Kasumi-1 (cell line): ENCODE measurements at regions not wholly inside any gene's neighbourhood (a gene's known extent, or its start where the extent isn't known, plus 50 kb on each side); places are given as distances from the start of the nearest gene placed in this dataset.

ENCODE experiments used
- DNase-seq, 2 experiments: peaks; one replicate each; lab custom pipeline; 2025; lab: John Stamatoyannopoulos, UW

DNA sequence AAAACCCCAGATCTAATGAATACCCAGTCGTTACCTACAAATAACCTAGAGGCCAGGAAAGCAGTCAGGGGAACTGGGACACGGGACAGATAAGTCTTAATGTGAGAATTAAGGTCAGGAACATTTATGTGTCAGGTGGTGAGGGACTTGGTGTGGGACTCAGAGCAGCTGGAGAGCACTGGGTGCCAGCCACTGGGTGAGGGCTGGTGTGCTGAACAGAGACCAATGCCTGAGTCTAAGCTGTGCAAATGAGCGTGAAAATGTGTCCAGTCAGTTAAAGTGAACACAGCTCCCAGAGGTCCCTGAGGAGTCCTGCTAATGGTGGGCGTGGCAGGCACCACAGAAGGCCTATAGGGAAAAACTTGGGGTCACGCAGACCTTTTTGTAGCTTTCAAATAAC is 225.9 kb downstream of the C1D start:
- no peak for DNase-seq

GRCh38 chr2:67838205-67838604 is 224.6 kb downstream of the C1D start:
- DNase-seq = no peak

GRCh38 chr2:67839242-67839641 is 223.6 kb downstream of the C1D start:
- no peak for DNase-seq

DNA sequence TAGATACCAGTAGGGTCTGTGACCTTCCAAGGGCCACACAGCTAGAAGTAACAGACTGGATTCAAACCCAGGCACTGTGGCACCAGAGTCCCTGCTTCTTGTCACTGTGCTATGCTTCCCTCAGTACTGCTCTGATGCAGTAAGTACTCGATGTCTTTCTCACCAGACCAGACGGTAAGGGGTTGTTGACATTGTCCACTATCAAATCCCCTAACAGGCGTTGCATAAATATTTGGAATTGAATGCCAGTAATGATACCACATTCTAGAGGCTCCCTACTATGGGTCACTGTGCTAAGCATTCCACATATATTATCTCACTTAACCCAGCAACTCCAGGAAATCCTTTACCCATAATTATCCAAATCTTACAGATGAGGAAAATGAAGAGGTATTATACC is 223.1 kb downstream of the C1D start:
- no peak for DNase-seq

GRCh38 chr2:67840460-67841068 is 222.2 kb downstream of the C1D start:
- DNase-seq = peak; percentile 13 to 44

GRCh38 chr2:67841711-67842110 is 221.1 kb downstream of the C1D start:
- DNase-seq = no peak

DNA sequence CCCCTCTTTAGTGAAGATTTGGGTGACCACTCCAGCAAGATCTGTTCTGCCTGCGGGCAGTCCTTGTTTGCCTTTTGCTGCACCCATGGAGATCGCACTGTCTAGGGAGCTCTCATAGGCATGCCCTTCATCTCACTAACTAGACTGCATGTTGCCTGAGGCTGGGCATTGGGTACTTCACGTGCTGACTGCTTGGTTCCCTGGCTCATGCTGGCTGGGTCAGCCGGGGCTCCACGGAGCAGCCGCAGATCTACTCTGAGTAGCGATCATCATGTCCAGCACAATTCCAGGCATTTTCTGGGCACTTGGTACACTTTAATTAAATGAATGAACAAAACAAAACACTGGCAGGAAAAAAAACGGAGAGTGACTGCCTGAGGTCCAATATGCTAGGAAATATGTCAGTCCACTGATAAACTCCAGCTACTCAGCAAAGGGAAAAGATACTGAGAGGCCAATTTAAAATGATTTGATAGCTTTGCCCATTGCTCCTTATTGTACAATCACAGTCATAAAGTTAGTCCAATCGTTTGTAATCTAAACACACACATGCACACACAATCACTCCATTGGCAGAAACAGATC is 220.3 kb downstream of the C1D start:
- DNase-seq = no peak

- DNase-seq = no peak
These were observed 218.7 kb downstream of the C1D start for GRCh38 chr2:67844024-67844540.

GRCh38 chr2:67845621-67846369 is 217.0 kb downstream of the C1D start:
- DNase-seq = no peak

- DNase-seq = peak; percentile 39 to 61
These were observed 216.3 kb downstream of the C1D start for GRCh38 chr2:67846370-67847070.

DNA sequence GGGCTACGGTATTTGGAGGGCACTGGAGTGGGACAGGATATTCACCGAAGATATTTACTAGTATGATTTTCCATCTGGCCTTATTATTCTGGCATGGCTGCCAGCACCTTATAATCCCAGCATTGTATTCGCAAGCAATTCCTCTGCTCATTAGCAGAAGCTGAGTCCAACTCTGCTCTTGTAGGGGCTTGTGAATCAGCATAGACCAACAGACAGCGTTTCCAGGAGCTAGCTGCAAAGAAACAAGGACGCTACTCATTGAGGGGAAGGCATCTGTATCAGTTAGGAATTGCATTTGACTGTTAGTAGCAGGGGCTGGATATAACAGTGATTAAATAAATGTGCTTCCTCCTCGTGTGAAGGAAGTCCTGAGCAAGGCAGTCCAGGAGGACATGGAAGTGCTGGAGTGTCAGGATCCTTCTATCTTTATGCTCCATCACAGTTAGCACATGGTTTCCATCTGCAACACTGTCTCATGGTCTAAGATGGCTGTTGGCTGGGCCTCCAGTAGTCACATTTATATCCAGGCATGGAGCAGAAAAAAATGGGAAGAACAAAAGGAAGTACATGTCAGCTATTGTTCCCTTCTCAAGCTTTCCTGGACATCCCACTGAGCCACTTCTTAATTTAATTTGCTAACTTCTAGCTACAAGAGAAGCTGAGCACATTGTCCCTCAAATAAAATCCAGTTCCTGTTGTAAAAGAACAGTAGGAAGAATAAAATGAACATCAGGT is 214.1 kb downstream of the C1D start:
- no peak for DNase-seq

DNA sequence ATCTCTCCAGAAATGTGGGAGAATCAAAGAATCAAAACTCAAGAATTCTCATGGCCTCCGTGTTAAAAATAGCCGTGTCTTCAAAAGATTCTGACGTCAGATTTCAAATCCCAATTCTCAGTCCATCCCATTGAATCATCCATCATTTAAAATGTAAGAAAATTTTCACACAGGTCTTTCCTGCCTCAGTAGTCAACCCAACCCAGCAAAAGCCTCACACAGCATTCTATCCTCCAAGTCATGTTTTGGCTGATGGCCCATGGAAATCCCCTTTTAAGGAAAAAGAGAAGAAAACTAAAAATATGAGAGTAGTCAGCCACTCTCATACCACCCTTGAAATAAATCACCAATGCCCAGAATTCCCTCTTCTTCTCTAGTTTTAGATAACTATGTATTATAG is 211.8 kb downstream of the C1D start:
- DNase-seq = no peak

GRCh38 chr2:67851956-67852824 is 210.6 kb downstream of the C1D start:
- DNase-seq = no peak

DNA sequence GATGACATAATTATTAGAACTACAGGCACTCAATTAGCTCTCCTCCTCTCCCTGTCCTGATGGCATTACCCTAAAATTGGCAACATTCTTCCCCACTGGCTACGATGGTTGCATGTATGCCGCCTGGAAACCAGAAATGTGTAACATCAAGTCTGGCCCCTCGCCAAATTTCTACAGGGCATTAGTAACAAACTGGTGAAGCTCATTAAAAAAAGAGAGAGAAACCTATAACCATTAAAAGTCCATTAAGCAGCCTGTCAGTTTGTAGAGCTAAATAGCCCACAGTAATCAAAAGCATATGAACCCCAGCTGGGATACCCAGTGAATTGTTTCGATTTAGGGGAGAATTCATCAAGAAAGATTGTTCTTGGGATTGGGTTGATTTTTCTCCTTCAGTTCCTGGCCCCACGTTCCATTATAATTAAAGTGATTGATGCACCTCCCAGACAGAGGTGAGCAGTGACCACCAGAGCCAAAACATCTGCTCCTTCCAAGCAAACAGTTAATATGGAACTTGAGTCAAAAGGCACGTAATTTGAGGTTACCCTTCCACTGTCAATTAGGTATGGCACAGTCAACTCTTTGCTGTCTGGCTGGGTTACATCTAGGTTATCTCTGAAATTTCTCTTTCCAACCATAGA is 208.6 kb downstream of the C1D start:
- no peak for DNase-seq

- DNase-seq = no peak
These were observed 208.0 kb downstream of the C1D start for GRCh38 chr2:67854798-67855197.

- no peak for DNase-seq
These were observed 205.9 kb downstream of the C1D start for GRCh38 chr2:67856866-67857265.

- no peak for DNase-seq
These were observed 205.0 kb downstream of the C1D start for GRCh38 chr2:67857836-67858235.

GRCh38 chr2:67858886-67859285 is 203.9 kb downstream of the C1D start:
- no peak for DNase-seq

DNA sequence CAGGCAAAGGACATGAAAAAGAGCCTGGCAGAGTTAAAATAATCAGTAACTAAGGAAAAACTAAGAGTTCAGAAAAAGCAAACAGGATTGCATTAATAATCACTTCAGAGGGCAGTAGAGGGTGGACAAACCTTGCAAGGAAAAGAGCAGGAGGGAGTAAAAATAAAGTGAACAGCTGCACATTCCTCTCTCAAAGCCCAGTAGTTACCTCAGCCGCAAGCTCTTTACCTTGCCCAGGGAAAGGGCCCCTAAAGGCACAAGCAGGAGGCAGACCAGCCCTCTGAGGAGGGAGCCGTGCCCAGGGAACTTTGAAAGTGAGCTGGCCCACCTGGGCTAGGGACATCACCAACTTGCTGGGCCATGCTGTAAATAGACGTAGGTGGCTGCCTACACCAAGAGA is 196.9 kb downstream of the C1D start:
- DNase-seq = no peak

- no peak for DNase-seq
These were observed 195.1 kb downstream of the C1D start for GRCh38 chr2:67867735-67868134.
